PFSK-1 (cell line): ENCODE measurements at regions not wholly inside any gene's neighbourhood (a gene's known extent, or its start where the extent isn't known, plus 50 kb on each side); places are given as distances from the start of the nearest gene placed in this dataset.

Experiments
- FOXP2 ChIP-seq: optimal IDR thresholded peaks from 2 replicates; pipeline ENCODE3; 2011; ENCODE audit warnings: borderline replicate concordance, control low read depth, inconsistent platforms; ENCODE audit not compliant: insufficient read depth; ENCODE audit errors: extremely low read length, extremely low read depth
- SIN3A ChIP-seq: IDR thresholded peaks from 2 replicates; pipeline ENCODE4 v1.6.1; 2012; ENCODE audit warnings: mild to moderate bottlenecking, low read length, moderate library complexity, borderline replicate concordance; ENCODE audit not compliant: insufficient read depth

- TF ChIP-seq FOXP2, result no peak
- no peak for TF ChIP-seq SIN3A
Measured at GRCh38 chr3:30169487-30169886, 436.9 kb upstream of the TGFBR2 start.
